PC-3 (cell line): ENCODE measurements at regions not wholly inside any gene's neighbourhood (a gene's known extent, or its start where the extent isn't known, plus 50 kb on each side); places are given as distances from the start of the nearest gene placed in this dataset.
"Not testable (repeated sequence)": the region's sequence is repeated elsewhere in the genome, so short reads cannot be mapped to it uniquely, and the experiment has no call there.

Experiments
- EZH2 ChIP-seq: fragments of 300-600 bp; sonication (generic); IDR thresholded peaks from one replicate; pipeline ENCODE4 v1.6.1; 2017; ENCODE audit warnings: antibody characterized with exemption, mild to moderate bottlenecking, low read length; ENCODE audit not compliant: unreplicated experiment
- EZH2phosphoT487 ChIP-seq: fragments of 300-600 bp; sonication (generic); IDR thresholded peaks from 2 replicates; pipeline ENCODE4 v1.6.1; 2018; ENCODE audit warnings: mild to moderate bottlenecking, antibody characterized with exemption, low read length, borderline replicate concordance
- TF ChIP-seq, protein P1 (sequence below): fragments of 300-600 bp; sonication (generic); conservative IDR thresholded peaks from 2 replicates; pipeline ENCODE4 v1.5.1; 2017; ENCODE audit warnings: antibody characterized with exemption, low read depth, mild to moderate bottlenecking, low read length

DNA sequence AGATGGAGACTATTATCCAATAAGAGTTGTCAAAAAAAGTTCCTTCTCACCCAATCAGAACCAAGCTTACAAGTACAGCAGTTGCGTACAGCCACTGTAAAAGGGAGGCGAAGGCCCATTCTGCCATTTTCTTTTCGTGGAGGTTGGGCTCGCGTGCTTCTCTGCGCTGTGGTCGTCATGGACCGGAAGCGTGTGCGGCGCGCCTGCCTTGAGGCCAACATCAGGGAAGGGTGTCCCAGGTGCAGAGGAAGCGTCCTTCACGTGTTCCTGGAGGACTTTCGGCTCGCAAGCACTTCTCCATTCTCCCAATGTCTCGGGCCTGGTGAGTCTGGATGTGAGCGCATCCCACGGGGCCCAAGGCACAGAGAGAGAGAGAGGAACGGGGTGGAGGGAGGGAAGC is 85.8 kb downstream of the TBC1D26 start:
- TF ChIP-seq EZH2phosphoT487, EZH2: not testable (repeated sequence)
- TF ChIP-seq, protein P1, sequence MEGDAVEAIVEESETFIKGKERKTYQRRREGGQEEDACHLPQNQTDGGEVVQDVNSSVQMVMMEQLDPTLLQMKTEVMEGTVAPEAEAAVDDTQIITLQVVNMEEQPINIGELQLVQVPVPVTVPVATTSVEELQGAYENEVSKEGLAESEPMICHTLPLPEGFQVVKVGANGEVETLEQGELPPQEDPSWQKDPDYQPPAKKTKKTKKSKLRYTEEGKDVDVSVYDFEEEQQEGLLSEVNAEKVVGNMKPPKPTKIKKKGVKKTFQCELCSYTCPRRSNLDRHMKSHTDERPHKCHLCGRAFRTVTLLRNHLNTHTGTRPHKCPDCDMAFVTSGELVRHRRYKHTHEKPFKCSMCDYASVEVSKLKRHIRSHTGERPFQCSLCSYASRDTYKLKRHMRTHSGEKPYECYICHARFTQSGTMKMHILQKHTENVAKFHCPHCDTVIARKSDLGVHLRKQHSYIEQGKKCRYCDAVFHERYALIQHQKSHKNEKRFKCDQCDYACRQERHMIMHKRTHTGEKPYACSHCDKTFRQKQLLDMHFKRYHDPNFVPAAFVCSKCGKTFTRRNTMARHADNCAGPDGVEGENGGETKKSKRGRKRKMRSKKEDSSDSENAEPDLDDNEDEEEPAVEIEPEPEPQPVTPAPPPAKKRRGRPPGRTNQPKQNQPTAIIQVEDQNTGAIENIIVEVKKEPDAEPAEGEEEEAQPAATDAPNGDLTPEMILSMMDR: not testable (repeated sequence)
